ENCODE measurements at regions not wholly inside any gene's neighbourhood (a gene's known extent, or its start where the extent isn't known, plus 50 kb on each side); places are given as distances from the start of the nearest gene placed in this dataset.

GRCh38 chr10:69738858-69739435 lies 62.8 kb upstream of the COL13A1 start:
- Histone ChIP-seq H2BK12ac (ENCODE audit: insufficient read length, low read depth, low read length) (no peak overlapping the region), H3K4me1 (ENCODE audit: insufficient read depth, low read length) (no peaks in the 10 kb centered on the region; the same call in 1 of the 2 replicates), H3T11ph (ENCODE audit: low read length) (no peak overlapping the region), H3K79me2 (ENCODE audit: insufficient read depth, low read length) (no peaks in the 10 kb centered on the region), H3K4me2 (ENCODE audit: insufficient read depth, insufficient read length, low read length) (no peak overlapping the region), H3K27me3 (ENCODE audit: insufficient read depth, low read length) (no peaks in the 10 kb centered on the region), H3K18ac (ENCODE audit: insufficient read length, low read depth, low read length) (no peak overlapping the region), H3K23me2 (ENCODE audit: insufficient read length, low read depth, low read length, poor library complexity, severe bottlenecking) (no peaks in the 10 kb centered on the region), H3K27ac (ENCODE audit: insufficient read length, low read depth, low read length) (no peak overlapping the region), H3K56ac (ENCODE audit: insufficient read length, low read depth, low read length) (no peak overlapping the region), H3K4ac (ENCODE audit: low read depth, low read length) (no peak overlapping the region), H2BK5ac (ENCODE audit: insufficient read length, low read length) (no peak overlapping the region), H4K5ac (ENCODE audit: insufficient read length, low read depth, low read length) (no peak overlapping the region), H3K14ac (ENCODE audit: insufficient read depth, low read length) (peak overlapping the region; percentile 13; the same call in 1 of the 2 replicates), H4K8ac (replicated peaks; ENCODE audit: insufficient read length, low read depth, low read length) (no peak overlapping the region), H2BK120ac (ENCODE audit: low read depth, low read length, poor library complexity, severe bottlenecking) (no peak overlapping the region), H4K91ac (ENCODE audit: insufficient read length, low read depth, low read length) (no peak overlapping the region), H3K23ac (ENCODE audit: insufficient read length, low read depth, low read length) (no peak overlapping the region), H3K79me1 (ENCODE audit: insufficient read depth, low read depth, low read length, poor library complexity, severe bottlenecking) (no peaks in the 10 kb centered on the region), H2AK5ac (ENCODE audit: insufficient read length, low read length) (no peak overlapping the region), H2BK20ac (ENCODE audit: low read depth, low read length, poor library complexity, severe bottlenecking) (no peak overlapping the region), H3K9me3 (ENCODE audit: control insufficient read depth, low read depth, low read length) (no peaks in the 10 kb centered on the region), H2BK15ac (ENCODE audit: low read depth, low read length) (no peak overlapping the region), H3K9ac (ENCODE audit: extremely low read depth, insufficient read length, low read length) (no peak overlapping the region), H2AFZ (ENCODE audit: low read length) (no peak overlapping the region), H4K20me1 (ENCODE audit: control insufficient read depth, insufficient read depth, insufficient read length) (no peaks in the 10 kb centered on the region)
- H3K4me3 Mint-ChIP-seq: no peak overlapping the region
- TF ChIP-seq CTCF (conservative IDR thresholded peaks at IDR 0.05): no peak
- DNase-seq: no peak
- H3K4me1 Mint-ChIP-seq: peaks cover 13 to 23% of the 10 kb centered on the region in 2 experiments
- no peaks in the 10 kb centered on the region; a peak in 1 of 5 replicates for H3K9me3 Mint-ChIP-seq
- no peaks in the 10 kb centered on the region for H3K36me3 Mint-ChIP-seq (ENCODE audit: insufficient read depth in 1 of 3, low read depth in 3 of 3)
- H3K27me3 Mint-ChIP-seq (ENCODE audit: low read depth): peaks cover 4% of the 10 kb centered on the region
- no peak overlapping the region for H3K27ac Mint-ChIP-seq
- WGBS (ENCODE audit: extremely low coverage, insufficient read length, low lambda C conversion rate): no CpG with 5 or more reads among the region's 6 CpGs

Measured in H9 (cell line).